Cardiac muscle cell (in vitro differentiated cells and primary cell): ENCODE measurements at regions not wholly inside any gene's neighbourhood (a gene's known extent, or its start where the extent isn't known, plus 50 kb on each side); places are given as distances from the start of the nearest gene placed in this dataset.
A peak's percentile ranks its signal among the peaks of the same experiment; 100 is the strongest.

Experiments used
- DNase-seq, 2 donors: peaks; one replicate each; pipeline versions ENCODE4 v3.0.0 to v3.0.0-alpha.2; 2010 to 2017; ENCODE audit warnings: low read depth in 1 of 2, low spot score in 1 of 2
- H3K27ac ChIP-seq: fragments of 200-600 bp; sonication (generic); 2 replicates; pipeline ENCODE4 v1.5.1; 2016
- H3K27me3 ChIP-seq: fragments of 200-600 bp; sonication (generic); 2 replicates; pipeline ENCODE4 v1.6.0; 2016; ENCODE audit warnings: control low read depth
- H3K36me3 ChIP-seq: fragments of 200-600 bp; sonication (generic); 2 replicates; pipeline ENCODE4 v1.5.1; 2016; ENCODE audit warnings: control low read depth
- H3K4me1 ChIP-seq: fragments of 200-600 bp; sonication (generic); 2 replicates; pipeline ENCODE4 v1.8.1; 2017; ENCODE audit warnings: low read depth, mild to moderate bottlenecking, mixed run types
- H3K4me3 ChIP-seq: fragments of 200-600 bp; sonication (generic); 2 replicates; pipeline ENCODE4 v1.5.1; 2016; ENCODE audit warnings: mild to moderate bottlenecking
- H3K9me3 ChIP-seq: fragments of 200-600 bp; sonication (generic); 2 replicates; pipeline ENCODE4 v1.5.1; 2017; ENCODE audit warnings: low read depth, mild to moderate bottlenecking, control low read depth
- CTCF ChIP-seq: IDR thresholded peaks from 2 replicates; pipeline ENCODE4 v1.5.1; 2012; ENCODE audit warnings: low read depth, mild to moderate bottlenecking, low read length

- no peak for TF ChIP-seq CTCF
- peaks cover 10% of the 10 kb centered on the region for H3K4me1 ChIP-seq
- H3K36me3 ChIP-seq: no peaks in the 10 kb centered on the region
Measured at GRCh38 chr2:41141146-41141791, 689.4 kb upstream of the SLC8A1 start.

GRCh38 chr2:41142478-41142877 is 690.6 kb upstream of the SLC8A1 start:
- Histone ChIP-seq H3K36me3 (no peaks in the 10 kb centered on the region), H3K27ac (peak overlapping the region; percentile 3), H3K4me1 (peaks cover 10% of the 10 kb centered on the region), H3K4me3 (no peak overlapping the region), H3K9me3 (no peaks in the 10 kb centered on the region), H3K27me3 (no peaks in the 10 kb centered on the region)
- TF ChIP-seq CTCF: no peak
- peak in 1 of 2 donors; percentile 19 for DNase-seq

More at GRCh38 chr2:41141146-41141791, 689.4 kb upstream of the SLC8A1 start:
- no peak overlapping the region for H3K27ac ChIP-seq
- no peak overlapping the region for H3K4me3 ChIP-seq
- H3K9me3 ChIP-seq: no peaks in the 10 kb centered on the region
- H3K27me3 ChIP-seq: no peaks in the 10 kb centered on the region
- no peak for DNase-seq

DNA sequence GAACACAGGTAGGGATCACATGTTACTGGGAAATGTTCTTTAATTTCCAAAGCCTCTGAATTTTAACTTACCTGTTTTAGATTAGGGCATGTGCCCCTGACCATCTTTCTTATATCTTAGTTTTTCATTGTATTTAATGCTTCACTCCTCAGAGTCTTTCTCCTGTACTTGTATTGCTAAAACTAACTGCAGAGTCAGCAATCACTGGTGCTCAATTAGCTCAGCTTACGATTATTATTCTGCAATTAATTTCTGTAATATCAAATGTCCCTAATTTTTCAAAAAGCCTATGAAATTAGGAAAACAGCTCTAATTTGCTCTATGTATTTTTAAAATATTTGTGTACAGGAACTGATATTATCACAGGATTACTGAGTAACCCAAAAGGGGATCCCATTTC is 693.2 kb upstream of the SLC8A1 start:
- H3K4me3 ChIP-seq: no peak overlapping the region

DNA sequence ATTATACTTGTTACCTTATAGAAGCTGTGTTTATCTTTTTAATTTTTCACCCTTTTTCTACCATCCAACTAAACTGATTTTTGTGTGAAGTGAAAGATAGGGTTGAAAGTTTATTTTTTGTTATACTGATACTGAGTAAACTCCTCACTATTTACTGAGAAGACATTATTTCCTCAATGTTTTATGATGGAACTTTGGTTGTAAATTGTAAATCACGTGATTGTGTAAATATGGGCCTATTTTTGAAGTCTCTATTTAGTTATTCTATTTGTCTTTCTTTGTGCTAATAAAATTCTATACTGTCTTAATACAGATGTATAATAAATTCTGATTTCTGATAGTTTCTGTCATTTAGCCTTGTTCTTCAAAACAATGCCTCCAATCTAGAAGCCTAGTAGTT is 697.2 kb upstream of the SLC8A1 start:
- Histone ChIP-seq H3K27me3 (no peaks in the 10 kb centered on the region), H3K27ac (no peak overlapping the region), H3K4me1 (no peaks in the 10 kb centered on the region), H3K4me3 (no peak overlapping the region), H3K36me3 (no peaks in the 10 kb centered on the region), H3K9me3 (no peaks in the 10 kb centered on the region)
- DNase-seq: no peak
- TF ChIP-seq CTCF: no peak

More for the DNA sequence above, 693.2 kb upstream of the SLC8A1 start:
- H3K36me3 ChIP-seq: no peaks in the 10 kb centered on the region
- H3K4me1 ChIP-seq: peaks cover 10% of the 10 kb centered on the region
- H3K9me3 ChIP-seq: no peaks in the 10 kb centered on the region
- no peak for DNase-seq
- no peaks in the 10 kb centered on the region for H3K27me3 ChIP-seq
- no peak for TF ChIP-seq CTCF
- H3K27ac ChIP-seq: no peak overlapping the region

DNA sequence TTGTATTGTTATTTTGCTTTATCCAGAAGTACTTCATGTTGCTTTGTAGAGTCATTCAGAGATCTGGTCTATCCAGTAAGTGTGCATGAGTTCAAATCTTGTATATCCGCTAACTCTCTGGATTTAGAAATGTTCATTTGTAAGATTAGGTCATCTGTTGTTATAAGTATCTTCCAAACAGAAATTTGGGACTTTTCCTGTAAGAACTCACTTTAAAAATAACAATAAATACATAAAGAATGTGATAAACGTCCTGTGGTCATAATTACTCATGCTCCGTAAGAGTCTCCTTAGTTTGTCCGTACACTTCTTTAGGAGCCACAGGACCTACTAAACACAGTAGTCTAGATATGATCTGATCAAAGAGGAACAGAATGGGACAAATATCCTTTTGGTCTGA is 699.9 kb upstream of the SLC8A1 start:
- no peak overlapping the region for H3K4me3 ChIP-seq
- TF ChIP-seq CTCF: no peak

More for the DNA sequence above, 699.9 kb upstream of the SLC8A1 start:
- Histone ChIP-seq H3K27me3 (no peaks in the 10 kb centered on the region), H3K9me3 (no peaks in the 10 kb centered on the region), H3K36me3 (no peaks in the 10 kb centered on the region), H3K4me1 (no peaks in the 10 kb centered on the region), H3K27ac (no peak overlapping the region)
- DNase-seq: no peak
